Transverse colon (tissue), 4 donors: ENCODE measurements at regions not wholly inside any gene's neighbourhood (a gene's known extent, or its start where the extent isn't known, plus 50 kb on each side); places are given as distances from the start of the nearest gene placed in this dataset.

Experiments used
- POLR2A ChIP-seq: fragments of 450-650 bp; IDR thresholded peaks from one replicate; pipeline ENCODE4 v1.6.1; 2016; ENCODE audit warnings: antibody characterized with exemption, mild to moderate bottlenecking, moderate library complexity
- POLR2AphosphoS5 ChIP-seq, 3 donors: sonication (generic); formaldehyde crosslinking; IDR thresholded peaks; one replicate each; pipeline ENCODE4 v1.6.1; 2016; ENCODE audit warnings: antibody characterized with exemption in 3 of 3
- TF ChIP-seq, protein P1 (sequence below), 5 experiments: fragments of 200-600 bp in 3 of 5; fragments of 450-650 bp in 2 of 5; sonication (generic) in 3 of 5; IDR thresholded peaks; 1 replicate in 2 of 5; 2 replicates in 3 of 5; pipeline ENCODE4 v1.5.1; 2016 to 2017; ENCODE audit warnings: antibody characterized with exemption in 5 of 5, inconsistent platforms in 3 of 5, mild to moderate bottlenecking in 2 of 5, moderate library complexity in 1 of 5

DNA sequence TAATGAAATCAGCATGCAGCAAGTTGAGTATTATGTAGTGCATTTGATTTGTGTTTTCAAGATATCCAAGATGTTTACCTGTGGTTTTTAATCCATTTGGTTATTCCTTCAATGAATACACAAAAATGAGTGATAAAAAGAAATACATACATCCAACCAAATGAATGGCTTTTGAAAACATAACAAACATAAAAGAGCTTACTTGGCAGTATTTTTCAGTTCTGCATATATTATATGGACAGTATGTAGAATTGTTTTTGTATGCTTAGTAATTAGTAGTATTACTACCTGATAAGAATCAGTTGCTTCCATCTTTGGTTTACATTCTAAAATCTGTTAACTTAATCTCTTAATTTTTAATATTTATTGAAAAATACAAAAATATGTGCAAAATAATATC lies 908.9 kb upstream of the AGA start:
- TF ChIP-seq, protein P1, sequence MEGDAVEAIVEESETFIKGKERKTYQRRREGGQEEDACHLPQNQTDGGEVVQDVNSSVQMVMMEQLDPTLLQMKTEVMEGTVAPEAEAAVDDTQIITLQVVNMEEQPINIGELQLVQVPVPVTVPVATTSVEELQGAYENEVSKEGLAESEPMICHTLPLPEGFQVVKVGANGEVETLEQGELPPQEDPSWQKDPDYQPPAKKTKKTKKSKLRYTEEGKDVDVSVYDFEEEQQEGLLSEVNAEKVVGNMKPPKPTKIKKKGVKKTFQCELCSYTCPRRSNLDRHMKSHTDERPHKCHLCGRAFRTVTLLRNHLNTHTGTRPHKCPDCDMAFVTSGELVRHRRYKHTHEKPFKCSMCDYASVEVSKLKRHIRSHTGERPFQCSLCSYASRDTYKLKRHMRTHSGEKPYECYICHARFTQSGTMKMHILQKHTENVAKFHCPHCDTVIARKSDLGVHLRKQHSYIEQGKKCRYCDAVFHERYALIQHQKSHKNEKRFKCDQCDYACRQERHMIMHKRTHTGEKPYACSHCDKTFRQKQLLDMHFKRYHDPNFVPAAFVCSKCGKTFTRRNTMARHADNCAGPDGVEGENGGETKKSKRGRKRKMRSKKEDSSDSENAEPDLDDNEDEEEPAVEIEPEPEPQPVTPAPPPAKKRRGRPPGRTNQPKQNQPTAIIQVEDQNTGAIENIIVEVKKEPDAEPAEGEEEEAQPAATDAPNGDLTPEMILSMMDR (IDR thresholded peaks at IDR 0.05) = no peak
- no peak for TF ChIP-seq POLR2A
- no peak for TF ChIP-seq POLR2AphosphoS5 (IDR thresholded peaks at IDR 0.05)
